ENCODE measurements at regions not wholly inside any gene's neighbourhood (a gene's known extent, or its start where the extent isn't known, plus 50 kb on each side); places are given as distances from the start of the nearest gene placed in this dataset.

GRCh38 chr18:37671530-37671929 is 105.9 kb upstream of the CELF4 start:
- DNase-seq (ENCODE audit: low read depth): no peak
- no peak for TF ChIP-seq CTCF (conservative IDR thresholded peaks at IDR 0.05; ENCODE audit: control insufficient read depth, insufficient read depth, low read depth, low read length)
- no peak overlapping the region for H3K4me3 ChIP-seq (ENCODE audit: control insufficient read depth, low read depth, low read length)

DNA sequence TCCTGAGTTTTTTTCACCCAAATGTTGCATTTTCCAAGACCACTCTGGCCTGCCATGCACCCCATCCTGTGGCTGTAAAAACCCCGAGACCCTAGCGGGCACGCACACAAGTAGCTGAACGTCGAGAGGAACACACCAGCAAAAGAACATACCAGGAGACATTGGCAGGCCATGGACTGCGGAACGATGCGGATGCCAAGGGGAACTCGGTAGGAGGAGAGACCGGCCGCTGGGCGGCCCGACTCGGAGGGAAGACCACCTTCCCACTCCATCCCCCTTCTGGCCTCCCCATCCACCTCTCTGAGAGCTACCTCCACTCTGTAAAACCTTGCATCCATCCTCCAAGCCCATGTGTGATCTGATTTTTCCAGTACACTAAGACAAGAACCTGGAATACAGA is 105.5 kb upstream of the CELF4 start:
- H3K4me3 ChIP-seq (ENCODE audit: control insufficient read depth, low read depth, low read length): no peak overlapping the region
- DNase-seq (ENCODE audit: low read depth): no peak
- TF ChIP-seq CTCF (conservative IDR thresholded peaks at IDR 0.05; ENCODE audit: control insufficient read depth, insufficient read depth, low read depth, low read length): no peak

- no peak for DNase-seq (ENCODE audit: low read depth)
- no peak for TF ChIP-seq CTCF (conservative IDR thresholded peaks at IDR 0.05; ENCODE audit: control insufficient read depth, insufficient read depth, low read depth, low read length)
- H3K4me3 ChIP-seq (ENCODE audit: control insufficient read depth, low read depth, low read length): no peak overlapping the region
Measured at GRCh38 chr18:37669991-37670534, 104.5 kb upstream of the CELF4 start.

DNA sequence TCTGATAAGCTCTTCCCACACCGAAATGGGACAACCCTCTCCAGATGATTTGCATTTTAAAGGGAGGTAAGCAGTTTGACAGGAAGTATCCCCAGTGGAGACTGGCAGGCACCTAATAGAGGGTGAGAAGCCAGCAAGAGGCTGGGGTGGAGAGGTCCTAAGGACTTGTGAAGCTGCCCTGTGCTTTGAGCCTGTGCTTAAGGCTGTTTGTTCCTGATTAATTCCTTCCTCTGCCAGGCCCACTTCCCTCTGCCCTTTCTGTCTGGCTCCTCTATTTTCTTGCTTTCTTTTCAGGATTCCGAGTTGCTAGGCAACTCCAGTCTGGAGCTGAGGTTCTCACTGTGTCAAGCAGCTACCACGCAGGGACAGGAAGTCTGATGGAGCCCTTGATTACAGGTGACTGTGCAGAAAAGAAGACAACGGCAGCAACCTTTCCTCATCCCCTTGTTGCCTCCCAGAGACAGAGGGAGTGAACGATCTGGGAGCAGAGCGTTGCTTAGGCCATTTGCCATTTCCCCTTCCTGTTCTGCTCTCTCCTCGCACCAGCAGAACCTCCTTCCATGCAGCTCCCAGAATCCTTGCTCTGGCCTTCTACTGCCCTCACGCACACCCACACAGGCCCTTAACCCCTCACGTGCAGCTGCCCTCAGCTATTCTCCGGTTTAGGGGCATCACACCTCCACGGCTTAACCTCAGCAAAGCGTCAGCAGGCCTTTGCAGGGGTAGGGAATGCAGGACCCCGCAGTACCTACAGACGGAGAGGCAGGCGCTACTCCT is 103.6 kb upstream of the CELF4 start:
- TF ChIP-seq CTCF (conservative IDR thresholded peaks at IDR 0.05; ENCODE audit: control insufficient read depth, insufficient read depth, low read depth, low read length): no peak
- H3K4me3 ChIP-seq (ENCODE audit: control insufficient read depth, low read depth, low read length): no peak overlapping the region
- no peak for DNase-seq (ENCODE audit: low read depth)

- TF ChIP-seq CTCF (conservative IDR thresholded peaks at IDR 0.05; ENCODE audit: control insufficient read depth, insufficient read depth, low read depth, low read length): no peak
- H3K4me3 ChIP-seq (ENCODE audit: control insufficient read depth, low read depth, low read length): no peak overlapping the region
- no peak for DNase-seq (ENCODE audit: low read depth)
Measured at GRCh38 chr18:37667836-37668235, 102.2 kb upstream of the CELF4 start.

DNA sequence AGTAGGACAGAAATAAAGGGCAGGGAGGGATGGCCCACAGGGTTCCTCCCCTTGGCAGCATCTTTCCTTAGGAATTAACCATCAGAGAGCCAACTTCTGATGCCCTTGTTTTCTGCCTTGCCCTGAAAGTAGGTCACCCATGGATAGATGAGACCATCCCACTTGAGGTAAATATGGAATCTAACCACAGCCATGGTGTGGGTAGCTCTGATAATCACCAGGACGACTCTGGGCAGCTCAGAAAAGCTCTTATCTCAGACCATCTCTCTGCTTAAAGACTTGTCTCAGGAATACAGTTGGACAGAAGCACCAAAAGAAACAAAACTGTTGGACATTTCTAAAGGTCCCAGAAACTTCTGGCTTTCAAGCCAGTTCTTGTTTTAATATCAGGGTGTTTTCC is 101.4 kb upstream of the CELF4 start:
- no peak for TF ChIP-seq CTCF (conservative IDR thresholded peaks at IDR 0.05; ENCODE audit: control insufficient read depth, insufficient read depth, low read depth, low read length)
- H3K4me3 ChIP-seq (ENCODE audit: control insufficient read depth, low read depth, low read length): no peak overlapping the region

More for the DNA sequence above, 101.4 kb upstream of the CELF4 start:
- DNase-seq (ENCODE audit: low read depth): no peak

Data from fibroblast of mammary gland (primary cell).